K562 (cell line): ENCODE measurements at regions not wholly inside any gene's neighbourhood (a gene's known extent, or its start where the extent isn't known, plus 50 kb on each side); places are given as distances from the start of the nearest gene placed in this dataset.

Experiments used
- ATAC-seq: fragments of 200-7000 bp; cut with Tn5 transposase; 3 replicates; pipeline ENCODE4 v1.9.1; 2020; ENCODE audit warnings: moderate library complexity
- BruUV-seq: library from RNA; stranded (reverse); fragments of 400-500 nt; replicated peaks from 2 replicates; lab custom pipeline; 2021; lab: Mats Ljungman, UMichigan
- CTCF ChIA-PET: fragments of 300-600 bp; formaldehyde crosslinking; extraction: SDS; loops from one replicate; lab custom pipeline; 2021; ENCODE audit warnings: low intra/inter-chr PET ratio; lab: Yijun Ruan, JAX
- POLR2A ChIA-PET: fragments of 300-600, 350-650 bp; sonication (Branson Sonifier 250); formaldehyde crosslinking; extraction: SDS; loops from one replicate; lab custom pipeline; 2021; ENCODE audit warnings: antibody characterized with exemption, inconsistent platforms; lab: Yijun Ruan, JAX
- DNase-seq, 4 experiments: peaks; one replicate each; pipeline versions ENCODE4 v3.0.0 to v3.0.0-alpha.2; 2011 to 2018; ENCODE audit warnings: low spot score in 3 of 4, mixed read lengths in 3 of 4; ENCODE audit errors: extremely low read depth in 1 of 4
- FAIRE-seq: peaks from 2 replicates; lab custom pipeline; 2011; peaks lifted over from hg19 to GRCh38; lab: Jason Lieb, UNC
- H2AFZ ChIP-seq: 2 replicates; pipeline ENCODE4 v1.6.0; 2011; ENCODE audit warnings: low read depth, low read length, control low read depth, inconsistent platforms
- H3K27ac ChIP-seq: fragments of 200-600 bp; 3 replicates; pipeline ENCODE4 v1.8.0; 2011; ENCODE audit warnings: low read depth, mild to moderate bottlenecking, control low read depth, inconsistent platforms, low read length, moderate library complexity, mixed read lengths; ENCODE audit errors: extremely low read depth
- H3K27me3 ChIP-seq, 2 experiments: fragments of 300-600 bp in 1 of 2; 2 replicates in 1 of 2; 3 replicates in 1 of 2; pipeline versions ENCODE4 v1.6.0 to v1.8.0; 2011; ENCODE audit warnings: inconsistent platforms in 2 of 2, low read length in 2 of 2, mild to moderate bottlenecking in 1 of 2, mixed read lengths in 1 of 2, moderate library complexity in 1 of 2; ENCODE audit not compliant: control insufficient read depth in 2 of 2, insufficient read depth in 2 of 2
- H3K36me3 ChIP-seq: fragments of 300-600 bp; 3 replicates; pipeline ENCODE4 v1.8.0; 2011; ENCODE audit warnings: mild to moderate bottlenecking, low read length, inconsistent platforms; ENCODE audit not compliant: control insufficient read depth, insufficient read depth
- H3K4me1 ChIP-seq, 2 experiments: fragments of 200-600 bp in 1 of 2; replicated peaks in 1 of 2; 2 replicates in 1 of 2; 3 replicates in 1 of 2; pipeline versions ENCODE4 v1.5.1 to v1.8.0; 2011; ENCODE audit warnings: inconsistent platforms in 2 of 2, low read length in 2 of 2, mild to moderate bottlenecking in 1 of 2, mixed read lengths in 1 of 2, moderate library complexity in 1 of 2; ENCODE audit not compliant: control insufficient read depth in 2 of 2, insufficient read depth in 2 of 2
- H3K4me2 ChIP-seq: 2 replicates; pipeline ENCODE4 v1.6.1; 2011; ENCODE audit warnings: low read length, control low read depth, inconsistent platforms, mixed read lengths; ENCODE audit not compliant: insufficient read depth
- H3K4me3 ChIP-seq: fragments of 200-600 bp; sonication (generic), shearing (Covaris generic); 2 replicates; pipeline ENCODE4 v1.5.1; 2016; ENCODE audit warnings: control low read depth, inconsistent platforms
- H3K79me2 ChIP-seq: fragments of 200-600 bp; 3 replicates; pipeline ENCODE4 v1.8.0; 2011; ENCODE audit warnings: low read length, inconsistent platforms; ENCODE audit not compliant: control insufficient read depth, insufficient read depth
- H3K9ac ChIP-seq, 2 experiments: 2 replicates each; pipeline versions ENCODE4 v1.6.0 to v1.6.1; 2011; ENCODE audit warnings: low read depth in 2 of 2, low read length in 2 of 2, control low read depth in 1 of 2, inconsistent platforms in 1 of 2, mild to moderate bottlenecking in 1 of 2, mixed read lengths in 1 of 2; ENCODE audit not compliant: insufficient read depth in 1 of 2
- H3K9me1 ChIP-seq: one replicate; pipeline ENCODE4 v1.6.0; 2011; ENCODE audit warnings: inconsistent platforms, mild to moderate bottlenecking, low read length, moderate library complexity; ENCODE audit not compliant: control insufficient read depth, insufficient read depth
- H3K9me3 ChIP-seq: replicated peaks from 2 replicates; pipeline ENCODE4 v1.5.1; 2011; ENCODE audit warnings: low read depth, low read length, inconsistent platforms; ENCODE audit not compliant: control insufficient read depth, insufficient read depth
- H4K20me1 ChIP-seq: replicated peaks from 2 replicates; pipeline ENCODE4 v1.6.1; 2011; ENCODE audit warnings: low read length, inconsistent platforms, mixed read lengths; ENCODE audit not compliant: control insufficient read depth, insufficient read depth
- DACH1 ChIP-seq: fragments of 450-650 bp; IDR thresholded peaks from 2 replicates; pipeline ENCODE4 v1.6.1; 2018; ENCODE audit not compliant: partially characterized antibody
- GATAD2A ChIP-seq: fragments of 450-650 bp; IDR thresholded peaks from 2 replicates; pipeline ENCODE4 v1.6.1; 2017
- MYC ChIP-seq, 2 experiments: fragments of 250-450 bp in 1 of 2; sonication (Bioruptor Pico) in 1 of 2; IDR thresholded peaks; 2 replicates each; pipeline versions ENCODE4 v1.5.1 to v1.6.1; 2012 to 2021; ENCODE audit warnings: low read depth in 2 of 2, borderline replicate concordance in 1 of 2, improper control_type of control experiment in 1 of 2, low read length in 1 of 2, mild to moderate bottlenecking in 1 of 2, moderate library complexity in 1 of 2
- NCOA2 ChIP-seq, 2 experiments: fragments of 450-650 bp; IDR thresholded peaks; 2 replicates each; pipeline ENCODE4 v1.6.1; 2018; ENCODE audit warnings: mild to moderate bottlenecking in 2 of 2, moderate library complexity in 1 of 2; ENCODE audit not compliant: partially characterized antibody in 2 of 2
- NFIX ChIP-seq: fragments of 250-450 bp; sonication (Bioruptor Pico); IDR thresholded peaks from 2 replicates; pipeline ENCODE4 v1.4.0; 2020; ENCODE audit warnings: low read depth, mild to moderate bottlenecking, moderate library complexity
- STAT5B ChIP-seq: fragments of 250-450 bp; sonication (Bioruptor Pico); IDR thresholded peaks from 2 replicates; pipeline ENCODE4 v1.8.0; 2021; ENCODE audit warnings: mild to moderate bottlenecking, inconsistent platforms
- ZNF212 ChIP-seq: fragments of 450-650 bp; formaldehyde crosslinking; IDR thresholded peaks from 2 replicates; pipeline ENCODE4 v1.4.0; 2020; ENCODE audit warnings: mild to moderate bottlenecking
- ZNF347 ChIP-seq: fragments of 450-650 bp; formaldehyde crosslinking; IDR thresholded peaks from 2 replicates; pipeline ENCODE4 v1.4.0; 2020; ENCODE audit warnings: low read depth, mild to moderate bottlenecking, moderate library complexity
- ZNF436 ChIP-seq: fragments of 250-450, 450-650 bp; sonication (Bioruptor Pico); formaldehyde crosslinking; IDR thresholded peaks from 2 replicates; pipeline ENCODE4 v1.7.0; 2020; ENCODE audit warnings: mild to moderate bottlenecking
- ZNF551 ChIP-seq: fragments of 250-450 bp; sonication (Bioruptor Pico); IDR thresholded peaks from 2 replicates; pipeline ENCODE4 v1.5.0; 2021; ENCODE audit warnings: mild to moderate bottlenecking, moderate library complexity
- WGBS: fragments of 100-300 bp; shearing (Covaris generic); methylation state at CpG from one replicate; pipeline ENCODE4 v1.1.6; 2016; ENCODE audit warnings: low coverage, mixed read lengths; ENCODE audit not compliant: insufficient coverage; ENCODE audit errors: missing lambda C conversion rate; 5-methylcytosine and 5-hydroxymethylcytosine counted together
- in situ Hi-C: fragments of 300-500 bp; cut with MboI; formaldehyde crosslinking; loops from 4 replicates; pipeline ENCODE4 v1.15.0; 2018; ENCODE audit warnings: inconsistent platforms, mixed read lengths
- intact Hi-C: fragments of 100-400 bp; cut with micrococcal nuclease; formaldehyde crosslinking; loops from 2 replicates; pipeline ENCODE4 v1.14.2; 2022
- TF ChIP-seq, protein P1 (sequence below), 2 experiments: fragments of 150-350 bp in 1 of 2; IDR thresholded peaks; 2 replicates each; pipeline ENCODE4 v1.6.1; 2012 to 2016; ENCODE audit warnings: low read depth in 2 of 2, low read length in 2 of 2, mild to moderate bottlenecking in 1 of 2, moderate library complexity in 1 of 2
- TF ChIP-seq, protein P2 (sequence below): sonication (generic); formaldehyde crosslinking; IDR thresholded peaks from 2 replicates; pipeline ENCODE4 v1.8.1; 2023; ENCODE audit warnings: mild to moderate bottlenecking, missing genetic modification reagents
- TF ChIP-seq, protein P3 (sequence below): sonication (generic); formaldehyde crosslinking; IDR thresholded peaks from 2 replicates; pipeline ENCODE4 v1.8.1; 2023; ENCODE audit warnings: mild to moderate bottlenecking, missing genetic modification reagents

DNA sequence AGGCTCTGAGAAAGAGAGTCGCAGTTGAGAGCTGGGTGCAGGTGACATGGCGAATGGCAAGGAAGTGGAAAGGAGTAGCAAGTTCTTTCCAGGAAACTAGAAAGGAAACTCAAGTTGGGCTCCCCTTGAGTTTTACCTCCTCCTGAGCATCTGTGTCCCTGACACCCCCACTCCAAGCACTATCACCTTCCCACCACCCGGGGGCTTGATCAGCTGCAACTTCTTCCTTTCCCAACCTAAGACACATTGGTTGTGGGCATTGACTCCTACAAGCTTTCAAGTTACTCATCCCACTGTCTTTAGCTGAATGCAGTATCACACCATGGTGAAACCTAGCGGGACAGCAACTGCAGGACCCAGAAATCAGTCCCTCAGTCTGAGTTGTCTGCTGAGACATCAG lies 256.6 kb upstream of the NR2F2 start (continued):
- TF ChIP-seq, protein P1, sequence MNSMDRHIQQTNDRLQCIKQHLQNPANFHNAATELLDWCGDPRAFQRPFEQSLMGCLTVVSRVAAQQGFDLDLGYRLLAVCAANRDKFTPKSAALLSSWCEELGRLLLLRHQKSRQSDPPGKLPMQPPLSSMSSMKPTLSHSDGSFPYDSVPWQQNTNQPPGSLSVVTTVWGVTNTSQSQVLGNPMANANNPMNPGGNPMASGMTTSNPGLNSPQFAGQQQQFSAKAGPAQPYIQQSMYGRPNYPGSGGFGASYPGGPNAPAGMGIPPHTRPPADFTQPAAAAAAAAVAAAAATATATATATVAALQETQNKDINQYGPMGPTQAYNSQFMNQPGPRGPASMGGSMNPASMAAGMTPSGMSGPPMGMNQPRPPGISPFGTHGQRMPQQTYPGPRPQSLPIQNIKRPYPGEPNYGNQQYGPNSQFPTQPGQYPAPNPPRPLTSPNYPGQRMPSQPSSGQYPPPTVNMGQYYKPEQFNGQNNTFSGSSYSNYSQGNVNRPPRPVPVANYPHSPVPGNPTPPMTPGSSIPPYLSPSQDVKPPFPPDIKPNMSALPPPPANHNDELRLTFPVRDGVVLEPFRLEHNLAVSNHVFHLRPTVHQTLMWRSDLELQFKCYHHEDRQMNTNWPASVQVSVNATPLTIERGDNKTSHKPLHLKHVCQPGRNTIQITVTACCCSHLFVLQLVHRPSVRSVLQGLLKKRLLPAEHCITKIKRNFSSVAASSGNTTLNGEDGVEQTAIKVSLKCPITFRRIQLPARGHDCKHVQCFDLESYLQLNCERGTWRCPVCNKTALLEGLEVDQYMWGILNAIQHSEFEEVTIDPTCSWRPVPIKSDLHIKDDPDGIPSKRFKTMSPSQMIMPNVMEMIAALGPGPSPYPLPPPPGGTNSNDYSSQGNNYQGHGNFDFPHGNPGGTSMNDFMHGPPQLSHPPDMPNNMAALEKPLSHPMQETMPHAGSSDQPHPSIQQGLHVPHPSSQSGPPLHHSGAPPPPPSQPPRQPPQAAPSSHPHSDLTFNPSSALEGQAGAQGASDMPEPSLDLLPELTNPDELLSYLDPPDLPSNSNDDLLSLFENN (IDR thresholded peaks at IDR 0.05; ENCODE audit: low read depth in 2 of 2, low read length in 2 of 2): no peak
- TF ChIP-seq DACH1: peak; percentile 18

DNA sequence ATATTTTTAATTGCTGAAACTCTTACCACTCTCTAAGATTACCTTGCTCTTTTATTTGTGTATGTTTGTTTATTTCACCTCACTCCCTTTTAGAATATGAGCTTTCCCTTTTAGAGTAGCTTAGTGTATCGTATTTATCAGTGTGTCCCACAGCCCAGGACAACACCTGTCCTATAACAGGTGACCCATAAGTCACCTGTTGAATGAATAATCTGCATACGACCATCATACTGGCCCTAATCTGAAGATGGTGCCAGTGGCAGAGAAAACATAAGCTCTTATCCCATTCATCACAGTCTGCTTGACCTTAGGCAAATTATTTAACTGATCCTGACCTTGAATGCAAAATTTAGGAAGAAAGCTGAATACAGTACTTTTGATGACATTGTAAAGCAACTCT lies 254.6 kb upstream of the NR2F2 start:
- Histone ChIP-seq H3K4me2 (no peak overlapping the region), H3K27me3 (no peaks in the 10 kb centered on the region), H3K36me3 (no peaks in the 10 kb centered on the region), H3K4me3 (no peak overlapping the region), H3K4me1 (no peaks in the 10 kb centered on the region), H2AFZ (peak overlapping the region; percentile 5; the same call in 1 of the 2 replicates), H3K9me3 (no peaks in the 10 kb centered on the region; the same call in 1 of the 2 replicates), H4K20me1 (no peaks in the 10 kb centered on the region), H3K27ac (no peak overlapping the region), H3K9me1 (no peaks in the 10 kb centered on the region), H3K79me2 (no peaks in the 10 kb centered on the region), H3K9ac (no peak overlapping the region)
- WGBS: 39% methylated on average over 2 of the region's 2 CpGs
- ChIA-PET POLR2A (interaction anchor here (0.9 to 1.5 kb wide), 2 partner anchors 10 to 50 kb away, joined by 3 read pairs; no protein-coding TSS in a partner anchor), CTCF (no interaction called here)
- FAIRE-seq: no peak
- in situ Hi-C loops (no loop called here), intact Hi-C loops (loop anchor here (10.0 kb wide), 1 partner anchor 249 kb away; no protein-coding TSS in a partner anchor)
- BruUV-seq: no TSS peak
- DNase-seq: no peak
- ATAC-seq: no peak
- TF ChIP-seq, protein P2, sequence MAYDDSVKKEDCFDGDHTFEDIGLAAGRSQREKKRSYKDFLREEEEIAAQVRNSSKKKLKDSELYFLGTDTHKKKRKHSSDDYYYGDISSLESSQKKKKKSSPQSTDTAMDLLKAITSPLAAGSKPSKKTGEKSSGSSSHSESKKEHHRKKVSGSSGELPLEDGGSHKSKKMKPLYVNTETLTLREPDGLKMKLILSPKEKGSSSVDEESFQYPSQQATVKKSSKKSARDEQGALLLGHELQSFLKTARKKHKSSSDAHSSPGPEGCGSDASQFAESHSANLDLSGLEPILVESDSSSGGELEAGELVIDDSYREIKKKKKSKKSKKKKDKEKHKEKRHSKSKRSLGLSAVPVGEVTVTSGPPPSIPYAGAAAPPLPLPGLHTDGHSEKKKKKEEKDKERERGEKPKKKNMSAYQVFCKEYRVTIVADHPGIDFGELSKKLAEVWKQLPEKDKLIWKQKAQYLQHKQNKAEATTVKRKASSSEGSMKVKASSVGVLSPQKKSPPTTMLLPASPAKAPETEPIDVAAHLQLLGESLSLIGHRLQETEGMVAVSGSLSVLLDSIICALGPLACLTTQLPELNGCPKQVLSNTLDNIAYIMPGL (CRISPR knock-in tag): no peak
- no peak for TF ChIP-seq ZNF212 (CRISPR knock-in tag)
- no peak for TF ChIP-seq ZNF347 (CRISPR knock-in tag)
- no peak for TF ChIP-seq STAT5B
- no peak for TF ChIP-seq GATAD2A
- TF ChIP-seq ZNF551 (CRISPR knock-in tag): no peak
- no peak for TF ChIP-seq NCOA2 (IDR thresholded peaks at IDR 0.05; ENCODE audit: partially characterized antibody in 2 of 2)
- TF ChIP-seq, protein P3, sequence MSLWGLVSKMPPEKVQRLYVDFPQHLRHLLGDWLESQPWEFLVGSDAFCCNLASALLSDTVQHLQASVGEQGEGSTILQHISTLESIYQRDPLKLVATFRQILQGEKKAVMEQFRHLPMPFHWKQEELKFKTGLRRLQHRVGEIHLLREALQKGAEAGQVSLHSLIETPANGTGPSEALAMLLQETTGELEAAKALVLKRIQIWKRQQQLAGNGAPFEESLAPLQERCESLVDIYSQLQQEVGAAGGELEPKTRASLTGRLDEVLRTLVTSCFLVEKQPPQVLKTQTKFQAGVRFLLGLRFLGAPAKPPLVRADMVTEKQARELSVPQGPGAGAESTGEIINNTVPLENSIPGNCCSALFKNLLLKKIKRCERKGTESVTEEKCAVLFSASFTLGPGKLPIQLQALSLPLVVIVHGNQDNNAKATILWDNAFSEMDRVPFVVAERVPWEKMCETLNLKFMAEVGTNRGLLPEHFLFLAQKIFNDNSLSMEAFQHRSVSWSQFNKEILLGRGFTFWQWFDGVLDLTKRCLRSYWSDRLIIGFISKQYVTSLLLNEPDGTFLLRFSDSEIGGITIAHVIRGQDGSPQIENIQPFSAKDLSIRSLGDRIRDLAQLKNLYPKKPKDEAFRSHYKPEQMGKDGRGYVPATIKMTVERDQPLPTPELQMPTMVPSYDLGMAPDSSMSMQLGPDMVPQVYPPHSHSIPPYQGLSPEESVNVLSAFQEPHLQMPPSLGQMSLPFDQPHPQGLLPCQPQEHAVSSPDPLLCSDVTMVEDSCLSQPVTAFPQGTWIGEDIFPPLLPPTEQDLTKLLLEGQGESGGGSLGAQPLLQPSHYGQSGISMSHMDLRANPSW (CRISPR knock-in tag): no peak
- TF ChIP-seq ZNF436 (CRISPR knock-in tag): no peak
- TF ChIP-seq NFIX (CRISPR knock-in tag): no peak
- no peak for TF ChIP-seq MYC (IDR thresholded peaks at IDR 0.05; ENCODE audit: low read depth, low read length)
- no peak for TF ChIP-seq MYC (CRISPR knock-in tag; IDR thresholded peaks at IDR 0.05; ENCODE audit: borderline replicate concordance, low read depth)
